Kidney (tissue), 13 donors: ENCODE measurements at regions not wholly inside any gene's neighbourhood (a gene's known extent, or its start where the extent isn't known, plus 50 kb on each side); places are given as distances from the start of the nearest gene placed in this dataset.

Source experiments
- DNase-seq, 5 donors: peaks; one replicate each; pipeline ENCODE4 v3.0.0-alpha.2; 2013 to 2020
- FAIRE-seq: peaks from 2 replicates; lab custom pipeline; 2012; peaks lifted over from hg19 to GRCh38; lab: Jason Lieb, UNC
- H3K27ac ChIP-seq, 2 donors: one replicate each; pipeline ENCODE4 v1.7.0; 2013; ENCODE audit warnings: low read depth in 2 of 2, low read length in 2 of 2, inconsistent platforms in 1 of 2
- H3K27me3 ChIP-seq: one replicate; pipeline ENCODE4 v1.7.1; 2013; ENCODE audit warnings: low read length, inconsistent platforms; ENCODE audit not compliant: control insufficient read depth, insufficient read depth
- H3K36me3 ChIP-seq, 3 donors: one replicate each; pipeline versions ENCODE4 v1.7.0 to v1.7.1; 2013; ENCODE audit warnings: low read length in 3 of 3, control low read depth in 1 of 3, inconsistent platforms in 1 of 3; ENCODE audit not compliant: insufficient read depth in 3 of 3, control insufficient read depth in 2 of 3
- H3K4me1 ChIP-seq, 3 donors: one replicate each; pipeline versions ENCODE4 v1.7.0 to v1.7.1; 2013; ENCODE audit warnings: low read length in 3 of 3, inconsistent platforms in 1 of 3, low read depth in 1 of 3; ENCODE audit not compliant: control insufficient read depth in 2 of 3, insufficient read depth in 2 of 3
- H3K4me3 ChIP-seq, 3 donors: one replicate each; pipeline versions ENCODE4 v1.7.0 to v1.8.1; 2013; ENCODE audit warnings: low read length in 3 of 3, control low read depth in 1 of 3, inconsistent platforms in 1 of 3
- H3K9ac ChIP-seq, 3 donors: one replicate each; pipeline versions ENCODE4 v1.7.0 to v1.7.1; 2013; ENCODE audit warnings: low read length in 3 of 3, control low read depth in 1 of 3, inconsistent platforms in 1 of 3
- H3K9me3 ChIP-seq, 3 donors: one replicate each; pipeline versions ENCODE4 v1.7.0 to v1.7.1; 2013; ENCODE audit warnings: low read length in 3 of 3, control low read depth in 1 of 3, inconsistent platforms in 1 of 3; ENCODE audit not compliant: control insufficient read depth in 2 of 3, insufficient read depth in 1 of 3
- intact Hi-C: fragments of 100-400 bp; cut with DNase I; formaldehyde crosslinking; loops from one replicate; pipeline ENCODE4 v1.11.1; 2022
- TF ChIP-seq, protein P1 (sequence below): IDR thresholded peaks from 3 replicates; pipeline ENCODE4 v1.5.1; 2012; ENCODE audit warnings: mild to moderate bottlenecking, moderate library complexity, borderline replicate concordance; ENCODE audit not compliant: insufficient read depth; ENCODE audit errors: extremely low read depth
- donor health status: control.
- donor health status: control.
- donor health status: control.
- donor health status: control.
- donor health status: control.
- donor health status: DM: yes; HTN: yes; CAD: no.
- donor health status: Normal renal cell carcinoma (clear cell type).

DNA sequence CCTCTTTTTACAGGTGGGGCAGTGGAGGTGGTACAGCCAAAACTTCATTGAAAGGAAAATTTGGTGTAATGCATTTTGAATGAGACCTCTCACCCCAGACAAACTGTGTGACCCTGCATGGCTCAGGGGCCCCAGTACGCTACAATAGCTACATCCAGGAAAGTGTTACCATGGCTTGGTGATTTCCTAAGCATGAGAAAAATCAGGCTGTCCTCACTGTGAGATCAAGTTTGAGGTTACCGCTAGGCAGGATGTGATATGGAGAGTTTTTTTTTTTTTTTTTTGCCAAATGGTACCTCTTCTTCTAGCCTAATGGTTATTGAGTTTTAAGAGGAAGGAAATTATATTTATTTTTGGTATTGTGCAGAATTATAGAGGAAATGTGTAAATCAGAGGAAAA lies 305.3 kb downstream of the CD83 start:
- DNase-seq (no peak), FAIRE-seq (no peak)
- Histone ChIP-seq H3K9ac (no peak overlapping the region), H3K4me1 (no peaks in the 10 kb centered on the region), H3K27ac (peak overlapping the region in 1 of 2 donors; percentile 20), H3K27me3 (no peaks in the 10 kb centered on the region), H3K4me3 (no peak overlapping the region), H3K36me3 (no peaks in the 10 kb centered on the region), H3K9me3 (no peaks in the 10 kb centered on the region)
- intact Hi-C loops, result no loop called here
- TF ChIP-seq, protein P1, sequence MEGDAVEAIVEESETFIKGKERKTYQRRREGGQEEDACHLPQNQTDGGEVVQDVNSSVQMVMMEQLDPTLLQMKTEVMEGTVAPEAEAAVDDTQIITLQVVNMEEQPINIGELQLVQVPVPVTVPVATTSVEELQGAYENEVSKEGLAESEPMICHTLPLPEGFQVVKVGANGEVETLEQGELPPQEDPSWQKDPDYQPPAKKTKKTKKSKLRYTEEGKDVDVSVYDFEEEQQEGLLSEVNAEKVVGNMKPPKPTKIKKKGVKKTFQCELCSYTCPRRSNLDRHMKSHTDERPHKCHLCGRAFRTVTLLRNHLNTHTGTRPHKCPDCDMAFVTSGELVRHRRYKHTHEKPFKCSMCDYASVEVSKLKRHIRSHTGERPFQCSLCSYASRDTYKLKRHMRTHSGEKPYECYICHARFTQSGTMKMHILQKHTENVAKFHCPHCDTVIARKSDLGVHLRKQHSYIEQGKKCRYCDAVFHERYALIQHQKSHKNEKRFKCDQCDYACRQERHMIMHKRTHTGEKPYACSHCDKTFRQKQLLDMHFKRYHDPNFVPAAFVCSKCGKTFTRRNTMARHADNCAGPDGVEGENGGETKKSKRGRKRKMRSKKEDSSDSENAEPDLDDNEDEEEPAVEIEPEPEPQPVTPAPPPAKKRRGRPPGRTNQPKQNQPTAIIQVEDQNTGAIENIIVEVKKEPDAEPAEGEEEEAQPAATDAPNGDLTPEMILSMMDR, result no peak

DNA sequence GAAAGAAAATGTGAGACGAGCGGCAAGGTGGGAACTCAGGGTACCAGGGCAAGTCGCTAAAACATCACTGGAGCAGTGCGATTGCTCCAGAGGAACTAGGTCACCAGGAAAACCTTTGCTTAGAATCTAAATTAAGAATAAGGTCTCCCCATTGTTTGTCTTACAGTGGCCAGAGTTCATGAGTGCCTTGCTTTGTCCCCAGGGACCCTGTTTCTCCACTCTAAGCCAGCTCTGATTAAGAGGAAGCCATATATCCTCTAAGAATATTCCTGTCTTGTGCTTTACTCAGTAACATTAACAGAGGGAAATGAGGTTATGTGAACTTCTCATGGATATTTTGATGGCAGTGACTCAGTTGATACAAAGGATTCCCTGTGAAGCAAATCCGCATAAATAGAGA lies 305.8 kb downstream of the CD83 start:
- Histone ChIP-seq H3K27ac (peak overlapping the region in 1 of 2 donors; percentile 20), H3K9ac (no peak overlapping the region), H3K36me3 (no peaks in the 10 kb centered on the region), H3K4me1 (no peaks in the 10 kb centered on the region), H3K27me3 (no peaks in the 10 kb centered on the region), H3K9me3 (no peaks in the 10 kb centered on the region), H3K4me3 (no peak overlapping the region)
- intact Hi-C loops, result no loop called here
- DNase-seq, result peak in 2 of 5 donors; percentile 48 to 81
- TF ChIP-seq, protein P1, result no peak
- peak; percentile 52 for FAIRE-seq

DNA sequence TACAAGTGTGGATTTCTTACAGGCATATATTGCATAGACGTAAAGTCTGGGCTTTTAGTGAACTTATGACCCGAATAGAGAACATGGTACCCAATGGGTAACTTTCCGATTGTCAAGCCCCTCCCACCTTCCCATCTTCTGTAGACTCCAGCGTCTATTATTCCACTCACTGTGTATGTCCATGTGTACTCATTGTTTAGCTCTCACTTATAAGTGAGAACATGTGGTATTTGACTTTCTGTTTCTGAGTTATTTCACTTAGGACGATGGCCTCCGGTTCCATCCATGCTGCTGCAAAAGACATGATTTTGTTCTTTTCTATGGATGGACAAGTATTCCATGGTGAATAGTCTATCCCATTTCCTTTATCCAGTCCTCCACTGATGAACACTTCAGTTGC lies 306.4 kb downstream of the CD83 start:
- DNase-seq (no peak), FAIRE-seq (no peak)
- H3K36me3 ChIP-seq, result no peaks in the 10 kb centered on the region
- H3K9ac ChIP-seq, result no peak overlapping the region
- H3K9me3 ChIP-seq, result no peaks in the 10 kb centered on the region
- no peak overlapping the region for H3K4me3 ChIP-seq
- no peaks in the 10 kb centered on the region for H3K4me1 ChIP-seq
- H3K27ac ChIP-seq, result no peak overlapping the region
- intact Hi-C loops, result no loop called here
- H3K27me3 ChIP-seq, result no peaks in the 10 kb centered on the region
- TF ChIP-seq, protein P1, result no peak

DNA sequence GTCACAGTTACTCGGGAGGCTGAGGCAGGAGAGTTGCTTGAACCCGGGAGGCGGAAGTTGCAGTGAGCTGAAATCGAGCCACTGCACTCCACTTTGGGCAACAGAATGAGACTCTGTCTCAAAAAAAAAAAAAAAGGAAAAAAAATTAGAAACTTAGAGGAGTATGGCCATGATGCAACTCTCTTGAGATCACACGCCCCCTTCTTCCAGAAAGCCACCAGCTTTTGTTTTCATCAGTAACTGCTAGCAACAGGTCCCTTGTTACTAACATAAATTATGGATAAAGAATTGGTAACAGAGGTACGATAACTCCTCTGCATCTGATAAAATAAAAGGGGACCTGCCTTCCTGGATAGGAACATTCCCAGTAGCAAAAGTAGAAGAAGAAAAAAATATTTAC lies 308.2 kb downstream of the CD83 start:
- DNase-seq, result no peak
- no peaks in the 10 kb centered on the region for H3K27me3 ChIP-seq
- TF ChIP-seq, protein P1, result no peak
- no peak for FAIRE-seq
- no peaks in the 10 kb centered on the region for H3K4me1 ChIP-seq
- no peaks in the 10 kb centered on the region for H3K36me3 ChIP-seq
- no peak overlapping the region for H3K9ac ChIP-seq
- no peak overlapping the region for H3K4me3 ChIP-seq
- H3K27ac ChIP-seq, result no peak overlapping the region
- intact Hi-C loops, result no loop called here
- no peaks in the 10 kb centered on the region for H3K9me3 ChIP-seq
